PFSK-1 (cell line): ENCODE measurements at regions not wholly inside any gene's neighbourhood (a gene's known extent, or its start where the extent isn't known, plus 50 kb on each side); places are given as distances from the start of the nearest gene placed in this dataset.

ENCODE experiments used
- POLR2AphosphoS5 ChIP-seq: IDR thresholded peaks from 2 replicates; pipeline ENCODE4 v1.6.1; 2012; ENCODE audit warnings: low read depth, mild to moderate bottlenecking, control low read depth, low read length, moderate library complexity
- REST ChIP-seq, 2 experiments: IDR thresholded peaks; 2 replicates each; pipeline versions ENCODE4 v1.6.1 to v1.8.0; 2011 to 2012; ENCODE audit warnings: low read depth in 2 of 2, low read length in 2 of 2, control low read depth in 1 of 2, inconsistent platforms in 1 of 2, mild to moderate bottlenecking in 1 of 2, moderate library complexity in 1 of 2; ENCODE audit not compliant: insufficient read depth in 1 of 2
- TAF1 ChIP-seq: IDR thresholded peaks from 2 replicates; pipeline ENCODE4 v1.6.1; 2012; ENCODE audit warnings: low read length, control low read depth, borderline replicate concordance; ENCODE audit not compliant: insufficient read depth

- TF ChIP-seq REST (IDR thresholded peaks at IDR 0.05; ENCODE audit: insufficient read depth in 1 of 2, low read depth in 2 of 2, low read length in 2 of 2) (no peak), POLR2AphosphoS5 (no peak), TAF1 (no peak)
Observed at GRCh38 chr1:87194856-87195255, 133.8 kb upstream of the LMO4 start.
